ENCODE measurements at regions not wholly inside any gene's neighbourhood (a gene's known extent, or its start where the extent isn't known, plus 50 kb on each side); places are given as distances from the start of the nearest gene placed in this dataset.
"Not testable (repeated sequence)": the region's sequence is repeated elsewhere in the genome, so short reads cannot be mapped to it uniquely, and the experiment has no call there.

GRCh38 chrX:67353651-67354370, 190.0 kb upstream of the AR start:
- no peak for ATAC-seq (ENCODE audit: low read depth in 2 of 2)
- H3K4me1 Mint-ChIP-seq: no peaks in the 10 kb centered on the region
- DNase-seq: no peak
- H3K4me3 Mint-ChIP-seq: no peak overlapping the region
- no peaks in the 10 kb centered on the region for H3K27me3 Mint-ChIP-seq
- H3K9me3 Mint-ChIP-seq: peaks cover 0 to 2% (median under 1%) of the 10 kb centered on the region in 7 donors
- H3K27ac Mint-ChIP-seq: no peak overlapping the region
- no peaks in the 10 kb centered on the region for H3K36me3 Mint-ChIP-seq

DNA sequence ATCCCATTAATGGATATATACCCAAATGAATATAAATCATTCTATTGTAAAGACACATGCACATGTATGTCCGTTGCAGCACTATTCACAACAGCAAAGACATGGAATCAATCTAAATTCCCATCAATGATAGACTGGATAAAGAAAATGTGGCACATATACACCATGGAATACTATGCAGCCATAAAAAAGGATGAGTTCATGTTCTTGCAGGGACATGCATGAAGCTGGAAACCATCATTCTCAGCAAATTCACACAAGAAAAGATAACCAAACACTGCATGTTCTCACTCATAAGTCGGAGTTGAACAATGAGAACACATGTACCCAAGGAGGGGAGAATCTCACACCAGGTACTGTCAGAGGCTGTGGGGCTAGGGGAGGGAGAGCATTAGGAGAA, 182.6 kb upstream of the AR start:
- H3K4me3 Mint-ChIP-seq; H3K27ac Mint-ChIP-seq; H3K4me1 Mint-ChIP-seq; H3K27me3 Mint-ChIP-seq; ATAC-seq (ENCODE audit: low read depth in 2 of 2); H3K36me3 Mint-ChIP-seq; DNase-seq: not testable (repeated sequence)
- H3K9me3 Mint-ChIP-seq: peaks cover 8 to 34% (median 15%) of the 10 kb centered on the region in 7 donors

GRCh38 chrX:67384403-67384802, 159.4 kb upstream of the AR start:
- no peak overlapping the region for H3K27ac Mint-ChIP-seq
- no peaks in the 10 kb centered on the region for H3K36me3 Mint-ChIP-seq
- DNase-seq (no peak), ATAC-seq (ENCODE audit: low read depth in 2 of 2) (no peak)
- H3K4me1 Mint-ChIP-seq: no peaks in the 10 kb centered on the region
- no peaks in the 10 kb centered on the region for H3K27me3 Mint-ChIP-seq
- H3K9me3 Mint-ChIP-seq: peaks cover 0 to 17% (median 2%) of the 10 kb centered on the region in 7 donors
- no peak overlapping the region for H3K4me3 Mint-ChIP-seq

DNA sequence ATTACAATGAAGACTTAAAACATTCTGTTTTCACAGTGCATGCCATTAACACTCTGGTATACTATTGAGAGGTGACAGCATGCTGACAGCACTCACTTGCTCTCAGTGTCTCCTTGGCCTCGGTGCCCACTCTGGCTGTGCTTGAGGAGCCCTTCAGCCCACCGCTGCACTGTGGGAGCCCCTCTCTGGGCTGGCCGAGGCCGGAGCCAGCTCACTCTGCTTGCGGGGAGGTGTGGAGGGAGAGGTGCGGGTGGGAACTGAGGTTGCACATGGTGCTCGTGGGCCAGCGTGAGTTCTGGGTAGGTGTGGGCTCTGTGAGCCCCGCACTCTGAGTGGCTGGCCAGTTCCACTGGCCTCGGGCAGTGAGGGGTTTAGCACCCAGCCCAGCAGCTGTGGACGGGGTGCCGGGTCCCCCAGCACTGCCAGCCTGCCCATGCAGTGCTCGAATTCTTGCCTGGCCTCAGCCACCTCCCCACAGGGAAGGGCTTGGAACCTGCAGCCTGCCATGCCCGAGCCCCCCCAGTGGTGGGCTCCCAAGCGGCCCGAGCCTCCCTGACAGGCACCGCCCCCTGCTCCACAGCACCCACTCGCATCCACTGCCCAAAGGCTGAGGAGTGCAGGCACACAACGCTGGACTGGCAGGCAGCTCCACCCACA, 135.3 kb upstream of the AR start:
- DNase-seq: no peak
- Mint-ChIP-seq H3K9me3 (peaks cover 0 to 15% (median 2%) of the 10 kb centered on the region in 7 donors), H3K36me3 (no peaks in the 10 kb centered on the region), H3K4me1 (no peaks in the 10 kb centered on the region), H3K27ac (no peak overlapping the region), H3K27me3 (no peaks in the 10 kb centered on the region), H3K4me3 (no peak overlapping the region)
- ATAC-seq (ENCODE audit: low read depth in 2 of 2): no peak

- DNase-seq (no peak), ATAC-seq (ENCODE audit: low read depth in 2 of 2) (no peak)
- H3K27me3 Mint-ChIP-seq: no peaks in the 10 kb centered on the region
- H3K36me3 Mint-ChIP-seq: no peaks in the 10 kb centered on the region
- peaks cover 0 to 6% (median 0%) of the 10 kb centered on the region in 7 donors for H3K9me3 Mint-ChIP-seq
- H3K4me1 Mint-ChIP-seq: no peaks in the 10 kb centered on the region
- no peak overlapping the region for H3K27ac Mint-ChIP-seq
- H3K4me3 Mint-ChIP-seq: no peak overlapping the region
Observed at GRCh38 chrX:67415937-67416336, 127.9 kb upstream of the AR start.

DNA sequence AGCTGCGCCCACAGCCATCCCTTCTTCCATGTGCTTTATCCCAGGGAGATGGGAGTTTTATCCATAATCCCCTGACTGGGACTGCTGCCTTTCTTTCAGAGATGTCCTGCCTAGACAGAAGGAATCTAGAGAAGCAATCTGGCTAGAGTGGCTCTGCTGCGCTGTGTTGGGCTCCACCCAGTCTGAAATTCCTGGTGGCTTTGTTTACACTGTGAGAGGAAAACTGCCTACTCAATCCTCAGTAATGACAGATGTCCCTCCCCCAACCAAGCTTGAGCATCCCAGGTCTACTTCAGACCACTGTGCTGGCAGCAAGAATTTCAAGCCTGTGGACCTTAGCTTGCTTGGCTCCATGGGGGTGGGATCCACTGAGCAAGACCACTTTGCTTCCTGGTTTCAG, 116.9 kb upstream of the AR start:
- Mint-ChIP-seq H3K4me3 (no peak overlapping the region), H3K27ac (no peak overlapping the region)
- ATAC-seq (ENCODE audit: low read depth in 2 of 2): no peak

DNA sequence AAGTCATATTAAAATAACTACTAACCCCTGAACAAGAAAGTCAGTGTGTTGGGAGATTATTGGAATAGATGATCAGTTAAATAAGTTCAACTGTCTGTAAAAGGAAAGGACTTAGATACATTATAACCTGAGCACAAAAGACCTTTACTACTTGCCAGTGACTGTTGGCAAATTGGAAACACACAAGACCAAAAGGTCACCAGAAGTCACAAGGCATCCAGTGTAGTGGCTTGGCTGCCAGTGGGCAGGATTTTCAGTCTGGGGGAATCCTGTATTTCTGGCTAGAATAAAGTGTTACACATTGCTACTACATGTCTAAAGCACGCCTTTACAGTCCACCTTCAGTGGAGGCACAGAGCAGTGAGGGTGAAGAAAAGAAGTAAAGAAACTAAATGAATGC, 108.3 kb upstream of the AR start:
- Mint-ChIP-seq H3K4me3 (no peak overlapping the region), H3K9me3 (peaks cover 0 to 6% (median 3%) of the 10 kb centered on the region in 7 donors), H3K27ac (no peak overlapping the region), H3K27me3 (no peaks in the 10 kb centered on the region), H3K4me1 (no peaks in the 10 kb centered on the region), H3K36me3 (no peaks in the 10 kb centered on the region)
- ATAC-seq (ENCODE audit: low read depth in 2 of 2): no peak
- no peak for DNase-seq

More for the DNA sequence above, 116.9 kb upstream of the AR start:
- H3K36me3 Mint-ChIP-seq: no peaks in the 10 kb centered on the region
- no peaks in the 10 kb centered on the region for H3K4me1 Mint-ChIP-seq
- H3K27me3 Mint-ChIP-seq: no peaks in the 10 kb centered on the region
- peaks cover 10 to 42% (median 22%) of the 10 kb centered on the region in 7 donors for H3K9me3 Mint-ChIP-seq
- no peak for DNase-seq

DNA sequence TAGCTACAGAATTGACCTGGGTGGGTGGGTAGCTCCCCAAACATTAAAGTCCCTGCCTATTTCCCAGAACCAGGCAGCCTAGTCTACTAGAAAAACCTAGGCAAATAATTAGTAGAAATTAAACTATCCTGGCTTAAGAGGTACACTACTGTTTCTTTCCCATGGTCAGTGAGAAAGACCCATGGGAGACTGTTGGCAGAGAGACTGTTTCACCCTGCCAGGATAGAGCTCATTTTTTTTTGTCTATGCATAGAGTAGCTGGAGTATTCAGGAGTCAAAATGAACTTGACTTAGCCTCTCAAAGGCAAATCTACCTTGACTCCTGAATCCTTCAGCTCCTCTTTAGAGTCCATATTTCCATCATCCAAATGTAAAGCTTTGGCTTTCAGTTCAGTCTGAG, 107.0 kb upstream of the AR start:
- H3K27me3 Mint-ChIP-seq: no peaks in the 10 kb centered on the region

GRCh38 chrX:67437821-67438220, 106.0 kb upstream of the AR start:
- ATAC-seq (ENCODE audit: low read depth in 2 of 2) (no peak), DNase-seq (no peak)
- Mint-ChIP-seq H3K27me3 (no peaks in the 10 kb centered on the region), H3K27ac (no peak overlapping the region), H3K36me3 (no peaks in the 10 kb centered on the region), H3K4me3 (no peak overlapping the region), H3K4me1 (no peaks in the 10 kb centered on the region), H3K9me3 (peaks cover 0 to 6% (median 3%) of the 10 kb centered on the region in 7 donors)

More for the DNA sequence above, 107.0 kb upstream of the AR start:
- ATAC-seq (ENCODE audit: low read depth in 2 of 2) (no peak), DNase-seq (no peak)
- Mint-ChIP-seq H3K9me3 (peaks cover 0 to 6% (median 4%) of the 10 kb centered on the region in 7 donors), H3K4me1 (no peaks in the 10 kb centered on the region), H3K36me3 (no peaks in the 10 kb centered on the region), H3K4me3 (no peak overlapping the region), H3K27ac (no peak overlapping the region)

- not testable (repeated sequence) for DNase-seq; H3K4me1 Mint-ChIP-seq; ATAC-seq (ENCODE audit: low read depth in 2 of 2); H3K4me3 Mint-ChIP-seq; H3K27me3 Mint-ChIP-seq; H3K36me3 Mint-ChIP-seq; H3K27ac Mint-ChIP-seq
- H3K9me3 Mint-ChIP-seq: peaks cover 0 to 21% (median 5%) of the 10 kb centered on the region in 7 donors
Observed at GRCh38 chrX:67475259-67475658, 68.6 kb upstream of the AR start.

- DNase-seq (no peak), ATAC-seq (ENCODE audit: low read depth in 2 of 2) (no peak)
- Mint-ChIP-seq H3K27ac (no peak overlapping the region), H3K27me3 (no peaks in the 10 kb centered on the region), H3K9me3 (peaks cover 2 to 30% (median 13%) of the 10 kb centered on the region in 7 donors), H3K4me3 (no peak overlapping the region), H3K36me3 (no peaks in the 10 kb centered on the region), H3K4me1 (no peaks in the 10 kb centered on the region)
Observed at GRCh38 chrX:67480789-67481188, 63.0 kb upstream of the AR start.
